ENCODE measurements at regions not wholly inside any gene's neighbourhood (a gene's known extent, or its start where the extent isn't known, plus 50 kb on each side); places are given as distances from the start of the nearest gene placed in this dataset.

- no peak for TF ChIP-seq CTCF (IDR thresholded peaks at IDR 0.05; ENCODE audit: borderline replicate concordance, control extremely low read depth, extremely low read depth, insufficient read depth, missing control alignments)
- in situ Hi-C loops (cut with MboI; ENCODE audit: low sequenced_read_pairs, unreplicated experiment) = no loop called here
- no peak for DNase-seq (ENCODE audit: low spot score)
Observed at GRCh38 chr11:37333345-37333744, 735.3 kb upstream of the RAG2 start.

- in situ Hi-C loops (cut with MboI; ENCODE audit: low sequenced_read_pairs, unreplicated experiment) = no loop called here
Observed at GRCh38 chr11:37323843-37324242, 725.8 kb upstream of the RAG2 start.

GRCh38 chr11:37322333-37323194, 724.5 kb upstream of the RAG2 start:
- no peak for DNase-seq (ENCODE audit: low spot score)
- in situ Hi-C loops (cut with MboI; ENCODE audit: low sequenced_read_pairs, unreplicated experiment) = no loop called here
- TF ChIP-seq CTCF (IDR thresholded peaks at IDR 0.05; ENCODE audit: borderline replicate concordance, control extremely low read depth, extremely low read depth, insufficient read depth, missing control alignments) = no peak

More at GRCh38 chr11:37323843-37324242, 725.8 kb upstream of the RAG2 start:
- no peak for DNase-seq (ENCODE audit: low spot score)
- no peak for TF ChIP-seq CTCF (IDR thresholded peaks at IDR 0.05; ENCODE audit: borderline replicate concordance, control extremely low read depth, extremely low read depth, insufficient read depth, missing control alignments)

- in situ Hi-C loops (cut with MboI; ENCODE audit: low sequenced_read_pairs, unreplicated experiment) = no loop called here
- no peak for TF ChIP-seq CTCF (IDR thresholded peaks at IDR 0.05; ENCODE audit: borderline replicate concordance, control extremely low read depth, extremely low read depth, insufficient read depth, missing control alignments)
- DNase-seq (ENCODE audit: low spot score) = no peak
Observed at GRCh38 chr11:37320921-37321320, 722.9 kb upstream of the RAG2 start.

- DNase-seq (ENCODE audit: low spot score) = no peak
- in situ Hi-C loops (cut with MboI; ENCODE audit: low sequenced_read_pairs, unreplicated experiment) = no loop called here
Observed at GRCh38 chr11:37317803-37318202, 719.8 kb upstream of the RAG2 start.

GRCh38 chr11:37313266-37313665, 715.2 kb upstream of the RAG2 start:
- DNase-seq (ENCODE audit: low spot score) = no peak
- in situ Hi-C loops (cut with MboI; ENCODE audit: low sequenced_read_pairs, unreplicated experiment) = no loop called here
- TF ChIP-seq CTCF (IDR thresholded peaks at IDR 0.05; ENCODE audit: borderline replicate concordance, control extremely low read depth, extremely low read depth, insufficient read depth, missing control alignments) = no peak

More at GRCh38 chr11:37317803-37318202, 719.8 kb upstream of the RAG2 start:
- no peak for TF ChIP-seq CTCF (IDR thresholded peaks at IDR 0.05; ENCODE audit: borderline replicate concordance, control extremely low read depth, extremely low read depth, insufficient read depth, missing control alignments)

Data from GM13976 (cell line).